Skeletal muscle satellite cell (primary cell): ENCODE measurements at regions not wholly inside any gene's neighbourhood (a gene's known extent, or its start where the extent isn't known, plus 50 kb on each side); places are given as distances from the start of the nearest gene placed in this dataset.

Experiments used
- H3K27me3 ChIP-seq: 2 replicates; pipeline ENCODE4 v1.7.0; 2013; ENCODE audit warnings: low read length; ENCODE audit not compliant: control insufficient read depth, insufficient read depth
- H3K36me3 ChIP-seq: 2 replicates; pipeline ENCODE4 v1.7.0; 2013; ENCODE audit warnings: mild to moderate bottlenecking, control low read depth, low read length; ENCODE audit not compliant: insufficient read depth
- H3K4me1 ChIP-seq: 2 replicates; pipeline ENCODE4 v1.7.0; 2013; ENCODE audit warnings: low read length; ENCODE audit not compliant: control insufficient read depth, insufficient read depth
- H3K4me2 ChIP-seq: 2 replicates; pipeline ENCODE4 v1.7.0; 2013; ENCODE audit warnings: mild to moderate bottlenecking, low read length
- H3K4me3 ChIP-seq: 2 replicates; pipeline ENCODE4 v1.7.0; 2013; ENCODE audit warnings: low read length
- H3K9ac ChIP-seq: 2 replicates; pipeline ENCODE4 v1.7.0; 2013; ENCODE audit warnings: mild to moderate bottlenecking, low read depth, low read length, moderate library complexity
- H3K9me3 ChIP-seq: replicated peaks from 2 replicates; pipeline ENCODE4 v1.7.0; 2013; ENCODE audit warnings: mild to moderate bottlenecking, control low read depth, low read length

GRCh38 chr4:71188951-71189350 is 149.9 kb upstream of the SLC4A4 start:
- peaks cover 22% of the 10 kb centered on the region for H3K27me3 ChIP-seq
- no peaks in the 10 kb centered on the region for H3K9me3 ChIP-seq
- H3K4me1 ChIP-seq, result peaks cover 8% of the 10 kb centered on the region
- no peak overlapping the region for H3K4me3 ChIP-seq
- H3K4me2 ChIP-seq, result no peak overlapping the region
- no peak overlapping the region for H3K9ac ChIP-seq
- no peaks in the 10 kb centered on the region for H3K36me3 ChIP-seq

GRCh38 chr4:71189471-71189870 is 149.3 kb upstream of the SLC4A4 start:
- H3K27me3 ChIP-seq, result peaks cover 22% of the 10 kb centered on the region
- no peak overlapping the region for H3K4me3 ChIP-seq
- H3K9me3 ChIP-seq, result no peaks in the 10 kb centered on the region

GRCh38 chr4:71194454-71194853 is 144.4 kb upstream of the SLC4A4 start:
- Histone ChIP-seq H3K9me3 (no peaks in the 10 kb centered on the region), H3K4me3 (no peak overlapping the region), H3K27me3 (no peaks in the 10 kb centered on the region), H3K9ac (no peak overlapping the region), H3K4me1 (no peaks in the 10 kb centered on the region), H3K36me3 (no peaks in the 10 kb centered on the region), H3K4me2 (no peak overlapping the region)

More at GRCh38 chr4:71189471-71189870, 149.3 kb upstream of the SLC4A4 start:
- Histone ChIP-seq H3K4me1 (peaks cover 8% of the 10 kb centered on the region), H3K9ac (no peak overlapping the region), H3K36me3 (no peaks in the 10 kb centered on the region), H3K4me2 (no peak overlapping the region)

- H3K4me3 ChIP-seq, result no peak overlapping the region
- no peak overlapping the region for H3K9ac ChIP-seq
- H3K4me1 ChIP-seq, result no peaks in the 10 kb centered on the region
These were observed 142.9 kb upstream of the SLC4A4 start for GRCh38 chr4:71195924-71196323.

GRCh38 chr4:71198958-71199357 is 139.9 kb upstream of the SLC4A4 start:
- Histone ChIP-seq H3K9me3 (no peaks in the 10 kb centered on the region), H3K27me3 (no peaks in the 10 kb centered on the region), H3K4me1 (no peaks in the 10 kb centered on the region), H3K9ac (no peak overlapping the region), H3K4me2 (no peak overlapping the region), H3K4me3 (no peak overlapping the region), H3K36me3 (no peaks in the 10 kb centered on the region)

More at GRCh38 chr4:71195924-71196323, 142.9 kb upstream of the SLC4A4 start:
- no peaks in the 10 kb centered on the region for H3K36me3 ChIP-seq
- H3K9me3 ChIP-seq, result no peaks in the 10 kb centered on the region
- H3K4me2 ChIP-seq, result no peak overlapping the region
- no peaks in the 10 kb centered on the region for H3K27me3 ChIP-seq

GRCh38 chr4:71201057-71201456 is 137.8 kb upstream of the SLC4A4 start:
- no peak overlapping the region for H3K9ac ChIP-seq
- H3K4me3 ChIP-seq, result no peak overlapping the region
- H3K27me3 ChIP-seq, result no peaks in the 10 kb centered on the region
- no peaks in the 10 kb centered on the region for H3K9me3 ChIP-seq
- H3K4me2 ChIP-seq, result no peak overlapping the region
- no peaks in the 10 kb centered on the region for H3K36me3 ChIP-seq
- no peaks in the 10 kb centered on the region for H3K4me1 ChIP-seq

GRCh38 chr4:71201817-71202576 is 136.8 kb upstream of the SLC4A4 start:
- peaks cover 2% of the 10 kb centered on the region for H3K4me1 ChIP-seq
- H3K27me3 ChIP-seq, result no peaks in the 10 kb centered on the region
- H3K36me3 ChIP-seq, result no peaks in the 10 kb centered on the region
- no peak overlapping the region for H3K4me3 ChIP-seq
- no peak overlapping the region for H3K9ac ChIP-seq
- no peaks in the 10 kb centered on the region for H3K9me3 ChIP-seq
- H3K4me2 ChIP-seq, result no peak overlapping the region

GRCh38 chr4:71202705-71203104 is 136.1 kb upstream of the SLC4A4 start:
- Histone ChIP-seq H3K4me1 (peaks cover 6% of the 10 kb centered on the region), H3K9ac (no peak overlapping the region), H3K4me3 (no peak overlapping the region), H3K9me3 (no peaks in the 10 kb centered on the region), H3K27me3 (no peaks in the 10 kb centered on the region), H3K36me3 (no peaks in the 10 kb centered on the region), H3K4me2 (no peak overlapping the region)

- no peak overlapping the region for H3K4me2 ChIP-seq
- no peaks in the 10 kb centered on the region for H3K9me3 ChIP-seq
- no peaks in the 10 kb centered on the region for H3K27me3 ChIP-seq
- peaks cover 12% of the 10 kb centered on the region for H3K4me1 ChIP-seq
- no peaks in the 10 kb centered on the region for H3K36me3 ChIP-seq
- no peak overlapping the region for H3K9ac ChIP-seq
- H3K4me3 ChIP-seq, result no peak overlapping the region
These were observed 134.8 kb upstream of the SLC4A4 start for GRCh38 chr4:71204056-71204455.

GRCh38 chr4:71206763-71207162 is 132.1 kb upstream of the SLC4A4 start:
- no peak overlapping the region for H3K4me2 ChIP-seq
- H3K9me3 ChIP-seq, result no peaks in the 10 kb centered on the region
- H3K9ac ChIP-seq, result no peak overlapping the region
- H3K4me1 ChIP-seq, result peaks cover 23% of the 10 kb centered on the region
- no peaks in the 10 kb centered on the region for H3K36me3 ChIP-seq
- H3K27me3 ChIP-seq, result no peaks in the 10 kb centered on the region
- no peak overlapping the region for H3K4me3 ChIP-seq

GRCh38 chr4:71209161-71209560 is 129.7 kb upstream of the SLC4A4 start:
- no peak overlapping the region for H3K4me2 ChIP-seq
- H3K27me3 ChIP-seq, result no peaks in the 10 kb centered on the region
- H3K4me1 ChIP-seq, result peaks cover 23% of the 10 kb centered on the region
- no peak overlapping the region for H3K9ac ChIP-seq
- no peaks in the 10 kb centered on the region for H3K36me3 ChIP-seq
- H3K4me3 ChIP-seq, result no peak overlapping the region
- H3K9me3 ChIP-seq, result no peaks in the 10 kb centered on the region

- Histone ChIP-seq H3K4me3 (no peak overlapping the region), H3K9me3 (no peaks in the 10 kb centered on the region), H3K4me1 (peaks cover 23% of the 10 kb centered on the region), H3K36me3 (no peaks in the 10 kb centered on the region), H3K4me2 (no peak overlapping the region), H3K27me3 (no peaks in the 10 kb centered on the region), H3K9ac (no peak overlapping the region)
These were observed 128.0 kb upstream of the SLC4A4 start for GRCh38 chr4:71210823-71211222.
